Fibroblast of lung (primary cell): ENCODE measurements at regions not wholly inside any gene's neighbourhood (a gene's known extent, or its start where the extent isn't known, plus 50 kb on each side); places are given as distances from the start of the nearest gene placed in this dataset.

Experiments
- EZH2 ChIP-seq: IDR thresholded peaks from 2 replicates; pipeline ENCODE4 v1.5.1; 2012; ENCODE audit warnings: low read length, control low read depth, mild to moderate bottlenecking; ENCODE audit errors: missing control alignments
- TF ChIP-seq, protein P1 (sequence below), 2 donors: IDR thresholded peaks in 1 of 2; conservative IDR thresholded peaks in 1 of 2; 1 replicate in 1 of 2; 2 replicates in 1 of 2; pipeline ENCODE4 v1.5.1; 2011 to 2012; ENCODE audit warnings: low read length in 2 of 2, control low read depth in 1 of 2, inconsistent platforms in 1 of 2, low read depth in 1 of 2, mild to moderate bottlenecking in 1 of 2

DNA sequence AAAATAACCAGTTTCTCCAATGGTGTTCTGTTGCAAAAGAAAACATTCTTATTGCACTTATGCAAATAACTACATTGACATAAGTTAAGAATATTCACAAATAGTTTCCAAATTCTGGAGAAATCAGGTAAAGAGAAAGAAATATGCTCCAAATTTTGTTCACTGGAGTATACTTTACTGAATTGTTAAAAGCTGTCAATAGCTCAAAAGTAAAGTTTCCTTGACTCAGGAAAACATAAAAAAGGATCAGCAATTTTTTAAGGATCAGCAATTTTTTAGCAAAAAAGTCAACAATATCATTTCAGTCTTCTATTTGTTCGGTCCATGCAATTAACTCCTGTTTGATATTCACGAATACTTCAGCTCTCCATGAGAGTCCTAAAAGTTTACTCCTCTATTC, 51.6 kb downstream of the ANXA2R start:
- no peak for TF ChIP-seq EZH2
- TF ChIP-seq, protein P1, sequence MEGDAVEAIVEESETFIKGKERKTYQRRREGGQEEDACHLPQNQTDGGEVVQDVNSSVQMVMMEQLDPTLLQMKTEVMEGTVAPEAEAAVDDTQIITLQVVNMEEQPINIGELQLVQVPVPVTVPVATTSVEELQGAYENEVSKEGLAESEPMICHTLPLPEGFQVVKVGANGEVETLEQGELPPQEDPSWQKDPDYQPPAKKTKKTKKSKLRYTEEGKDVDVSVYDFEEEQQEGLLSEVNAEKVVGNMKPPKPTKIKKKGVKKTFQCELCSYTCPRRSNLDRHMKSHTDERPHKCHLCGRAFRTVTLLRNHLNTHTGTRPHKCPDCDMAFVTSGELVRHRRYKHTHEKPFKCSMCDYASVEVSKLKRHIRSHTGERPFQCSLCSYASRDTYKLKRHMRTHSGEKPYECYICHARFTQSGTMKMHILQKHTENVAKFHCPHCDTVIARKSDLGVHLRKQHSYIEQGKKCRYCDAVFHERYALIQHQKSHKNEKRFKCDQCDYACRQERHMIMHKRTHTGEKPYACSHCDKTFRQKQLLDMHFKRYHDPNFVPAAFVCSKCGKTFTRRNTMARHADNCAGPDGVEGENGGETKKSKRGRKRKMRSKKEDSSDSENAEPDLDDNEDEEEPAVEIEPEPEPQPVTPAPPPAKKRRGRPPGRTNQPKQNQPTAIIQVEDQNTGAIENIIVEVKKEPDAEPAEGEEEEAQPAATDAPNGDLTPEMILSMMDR (conservative IDR thresholded peaks at IDR 0.05 in 1 of 2, IDR thresholded peaks at IDR 0.05 in 1 of 2; ENCODE audit: low read depth in 1 of 2, low read length in 2 of 2) = no peak
